PC-9 (cell line): ENCODE measurements at regions not wholly inside any gene's neighbourhood (a gene's known extent, or its start where the extent isn't known, plus 50 kb on each side); places are given as distances from the start of the nearest gene placed in this dataset.

Source experiments
- BruUV-seq: library from RNA; stranded (reverse); fragments of 400-500 nt; replicated peaks from 2 replicates; lab custom pipeline; 2021; lab: Mats Ljungman, UMichigan
- CTCF ChIA-PET: fragments of 300-600 bp; sonication (Branson Sonifier 250); formaldehyde crosslinking; loops from one replicate; lab custom pipeline; 2022; ENCODE audit warnings: antibody characterized with exemption; lab: Charles Lee
- POLR2A ChIA-PET: fragments of 300-600 bp; sonication (Branson Sonifier 250); formaldehyde crosslinking; loops from one replicate; lab custom pipeline; 2022; ENCODE audit warnings: antibody characterized with exemption; ENCODE audit not compliant: unreplicated experiment; lab: Charles Lee
- DNase-seq, 2 experiments: peaks; one replicate each; pipeline versions ENCODE4 v3.0.0 to v3.0.0-alpha.2; 2015 to 2022; ENCODE audit warnings: mixed read lengths in 1 of 2
- H2AFZ ChIP-seq: fragments of 200-600 bp; sonication (generic); 2 replicates; pipeline ENCODE4 v1.8.1; 2017; ENCODE audit warnings: antibody characterized with exemption
- H3F3A ChIP-seq: fragments of 200-600 bp; sonication (generic); 2 replicates; pipeline ENCODE4 v1.8.1; 2017; ENCODE audit warnings: antibody characterized with exemption, mild to moderate bottlenecking, low read depth; ENCODE audit not compliant: insufficient read depth
- H3K27ac ChIP-seq: fragments of 200-600 bp; sonication (generic); 2 replicates; pipeline ENCODE4 v1.6.1; 2016; ENCODE audit warnings: mixed run types
- H3K27me3 ChIP-seq: fragments of 200-600 bp; sonication (generic); 2 replicates; pipeline ENCODE4 v1.6.1; 2016; ENCODE audit warnings: low read depth, mixed run types; ENCODE audit not compliant: insufficient read depth
- H3K36me3 ChIP-seq: fragments of 200-600 bp; sonication (generic); 2 replicates; pipeline ENCODE4 v1.6.1; 2016; ENCODE audit warnings: low read depth, mixed run types
- H3K4me1 ChIP-seq: fragments of 200-600 bp; sonication (generic); replicated peaks from 2 replicates; pipeline ENCODE4 v1.6.1; 2016; ENCODE audit warnings: mixed run types; ENCODE audit not compliant: insufficient read depth
- H3K4me2 ChIP-seq: fragments of 200-600 bp; sonication (generic); 2 replicates; pipeline ENCODE4 v1.6.1; 2017; ENCODE audit warnings: mixed run types
- H3K4me3 ChIP-seq: fragments of 200-600 bp; sonication (generic); 2 replicates; pipeline ENCODE4 v1.6.1; 2016; ENCODE audit warnings: mixed run types
- H3K79me2 ChIP-seq: fragments of 200-600 bp; sonication (generic); 2 replicates; pipeline ENCODE4 v1.6.1; 2017; ENCODE audit warnings: low read depth, mixed run types
- H3K9me2 ChIP-seq: fragments of 200-600 bp; sonication (generic); 2 replicates; pipeline ENCODE4 v1.8.1; 2017; ENCODE audit warnings: mild to moderate bottlenecking; ENCODE audit not compliant: insufficient read depth
- H3K9me3 ChIP-seq: fragments of 200-600 bp; sonication (generic); 2 replicates; pipeline ENCODE4 v1.8.1; 2016; ENCODE audit warnings: low read depth; ENCODE audit not compliant: insufficient read depth
- H4K20me1 ChIP-seq: fragments of 200-600 bp; sonication (generic); 2 replicates; pipeline ENCODE4 v1.8.1; 2017; ENCODE audit not compliant: insufficient read depth
- EZH2 ChIP-seq: fragments of 200-600 bp; sonication (generic); IDR thresholded peaks from 2 replicates; pipeline ENCODE4 v1.8.0; 2017; ENCODE audit warnings: antibody characterized with exemption, low read depth
- intact Hi-C: fragments of 100-400 bp; cut with micrococcal nuclease; formaldehyde crosslinking; loops from one replicate; pipeline ENCODE4 v1.10.0; 2022; ENCODE audit not compliant: unreplicated experiment
- TF ChIP-seq, protein P1 (sequence below): fragments of 200-600 bp; sonication (generic); conservative IDR thresholded peaks from 2 replicates; pipeline ENCODE4 v1.6.1; 2017; ENCODE audit warnings: mixed run types, antibody characterized with exemption, mild to moderate bottlenecking, moderate library complexity

DNA sequence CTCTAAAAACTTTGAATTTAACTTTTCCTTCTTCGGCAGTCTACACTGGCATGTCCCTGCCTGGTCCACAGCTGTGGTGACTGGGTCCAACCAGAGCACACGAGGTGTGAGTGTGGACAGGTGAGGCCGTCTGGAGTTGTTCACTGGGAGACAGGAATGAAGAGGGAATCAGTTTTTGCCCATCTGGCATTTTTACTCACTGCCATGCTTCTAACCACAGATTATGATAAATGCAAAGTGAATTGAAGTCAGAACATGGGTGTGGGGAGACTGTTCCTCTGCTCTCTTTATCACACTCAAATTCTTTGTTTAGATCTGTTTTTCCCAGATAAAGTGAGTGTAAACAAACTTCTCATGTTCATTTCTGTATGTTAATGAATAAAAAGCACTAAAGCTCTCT is 54.7 kb upstream of the PIEZO2 start:
- no peaks in the 10 kb centered on the region for H3K36me3 ChIP-seq
- H3K9me2 ChIP-seq = no peaks in the 10 kb centered on the region
- no peak overlapping the region for H3K4me2 ChIP-seq
- H3K4me1 ChIP-seq = no peaks in the 10 kb centered on the region
- no peaks in the 10 kb centered on the region for H3F3A ChIP-seq
- DNase-seq = no peak
- BruUV-seq = no TSS peak
- ChIA-PET CTCF (no interaction called here), POLR2A (no interaction called here)
- no peak overlapping the region for H3K27ac ChIP-seq
- intact Hi-C loops = no loop called here
- H3K9me3 ChIP-seq = no peaks in the 10 kb centered on the region
- H4K20me1 ChIP-seq = no peaks in the 10 kb centered on the region
- H3K79me2 ChIP-seq = no peaks in the 10 kb centered on the region
- H3K27me3 ChIP-seq = peaks cover 60% of the 10 kb centered on the region
- H2AFZ ChIP-seq = no peak overlapping the region
- TF ChIP-seq, protein P1, sequence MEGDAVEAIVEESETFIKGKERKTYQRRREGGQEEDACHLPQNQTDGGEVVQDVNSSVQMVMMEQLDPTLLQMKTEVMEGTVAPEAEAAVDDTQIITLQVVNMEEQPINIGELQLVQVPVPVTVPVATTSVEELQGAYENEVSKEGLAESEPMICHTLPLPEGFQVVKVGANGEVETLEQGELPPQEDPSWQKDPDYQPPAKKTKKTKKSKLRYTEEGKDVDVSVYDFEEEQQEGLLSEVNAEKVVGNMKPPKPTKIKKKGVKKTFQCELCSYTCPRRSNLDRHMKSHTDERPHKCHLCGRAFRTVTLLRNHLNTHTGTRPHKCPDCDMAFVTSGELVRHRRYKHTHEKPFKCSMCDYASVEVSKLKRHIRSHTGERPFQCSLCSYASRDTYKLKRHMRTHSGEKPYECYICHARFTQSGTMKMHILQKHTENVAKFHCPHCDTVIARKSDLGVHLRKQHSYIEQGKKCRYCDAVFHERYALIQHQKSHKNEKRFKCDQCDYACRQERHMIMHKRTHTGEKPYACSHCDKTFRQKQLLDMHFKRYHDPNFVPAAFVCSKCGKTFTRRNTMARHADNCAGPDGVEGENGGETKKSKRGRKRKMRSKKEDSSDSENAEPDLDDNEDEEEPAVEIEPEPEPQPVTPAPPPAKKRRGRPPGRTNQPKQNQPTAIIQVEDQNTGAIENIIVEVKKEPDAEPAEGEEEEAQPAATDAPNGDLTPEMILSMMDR = no peak
- no peak for TF ChIP-seq EZH2
- H3K4me3 ChIP-seq = no peak overlapping the region

DNA sequence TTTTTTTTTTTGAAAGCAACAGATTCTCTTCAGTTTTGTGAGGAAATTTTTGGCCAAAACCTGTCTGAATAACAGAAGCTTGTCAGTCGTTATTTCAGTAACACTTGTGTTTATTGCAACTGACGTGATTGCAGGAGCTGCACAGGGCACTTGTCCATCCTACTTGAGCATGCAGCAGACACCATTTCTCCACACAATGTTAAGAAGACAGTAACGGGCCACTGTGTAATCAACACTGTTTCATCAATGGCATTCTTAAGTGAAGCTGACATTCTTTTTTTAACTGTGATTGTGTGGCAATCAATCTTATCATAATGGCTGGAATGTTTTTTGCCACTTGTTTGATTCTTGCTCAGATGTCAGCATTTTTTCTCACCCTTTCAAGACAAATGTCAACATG is 50.1 kb upstream of the PIEZO2 start:
- Histone ChIP-seq H3K4me2 (no peak overlapping the region), H3K4me1 (no peaks in the 10 kb centered on the region), H3K4me3 (no peak overlapping the region), H3F3A (no peaks in the 10 kb centered on the region), H4K20me1 (no peaks in the 10 kb centered on the region), H3K27me3 (peaks cover 60% of the 10 kb centered on the region), H3K36me3 (no peaks in the 10 kb centered on the region), H2AFZ (no peak overlapping the region), H3K27ac (no peak overlapping the region), H3K9me2 (no peaks in the 10 kb centered on the region), H3K9me3 (no peaks in the 10 kb centered on the region), H3K79me2 (no peaks in the 10 kb centered on the region)
- TF ChIP-seq, protein P1 = no peak
- TF ChIP-seq EZH2 = no peak
- CTCF ChIA-PET = no interaction called here
- POLR2A ChIA-PET = no interaction called here
- BruUV-seq = no TSS peak
- DNase-seq = no peak
- intact Hi-C loops = no loop called here
